IPS DF 4.7 (cell line): ENCODE measurements at regions not wholly inside any gene's neighbourhood (a gene's known extent, or its start where the extent isn't known, plus 50 kb on each side); places are given as distances from the start of the nearest gene placed in this dataset.

Source experiments
- DNase-seq: peaks from one replicate; pipeline ENCODE4 v3.0.0-alpha.2; 2013; ENCODE audit warnings: low spot score; ENCODE audit errors: extremely low read depth

- DNase-seq, result no peak
These were observed 246.5 kb upstream of the PEX5L start for GRCh38 chr3:180283251-180283650.

DNA sequence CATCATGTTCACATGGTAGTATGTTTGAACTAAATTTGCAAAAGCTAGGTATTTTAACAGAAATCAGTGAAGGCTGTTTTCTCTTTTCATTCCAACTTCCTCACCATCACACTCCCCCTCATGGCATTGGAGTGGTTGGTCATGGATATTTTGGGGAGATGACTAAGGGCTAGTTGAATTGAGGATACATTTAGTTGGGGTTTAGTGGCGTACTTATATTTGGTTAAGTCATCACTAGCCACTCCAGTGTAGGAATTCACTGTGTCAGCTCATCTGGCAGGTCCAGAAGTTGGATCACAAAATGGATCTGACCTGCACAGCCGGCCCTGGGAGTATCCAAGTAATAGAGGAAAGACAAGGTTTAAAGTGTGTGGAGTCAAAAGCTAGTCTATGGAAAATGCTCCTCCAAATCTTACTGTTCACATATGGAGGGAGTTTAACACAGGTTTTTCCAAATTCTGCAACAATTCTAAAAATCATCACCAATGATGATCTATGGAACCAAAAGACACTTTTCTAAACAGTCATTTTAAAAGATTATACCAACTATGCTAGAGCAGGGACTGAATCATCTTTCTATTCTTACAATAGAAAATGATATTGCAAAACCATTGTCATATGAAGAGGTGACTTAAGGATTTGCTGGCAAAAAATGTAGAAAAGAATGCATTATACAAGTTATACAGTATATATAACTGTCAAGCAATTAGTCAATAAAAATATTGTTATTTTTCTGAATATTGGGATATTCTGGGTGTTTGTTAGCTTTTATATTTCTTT lies 247.8 kb upstream of the PEX5L start:
- DNase-seq, result no peak

- no peak for DNase-seq
These were observed 251.0 kb upstream of the PEX5L start for GRCh38 chr3:180287703-180288102.

DNA sequence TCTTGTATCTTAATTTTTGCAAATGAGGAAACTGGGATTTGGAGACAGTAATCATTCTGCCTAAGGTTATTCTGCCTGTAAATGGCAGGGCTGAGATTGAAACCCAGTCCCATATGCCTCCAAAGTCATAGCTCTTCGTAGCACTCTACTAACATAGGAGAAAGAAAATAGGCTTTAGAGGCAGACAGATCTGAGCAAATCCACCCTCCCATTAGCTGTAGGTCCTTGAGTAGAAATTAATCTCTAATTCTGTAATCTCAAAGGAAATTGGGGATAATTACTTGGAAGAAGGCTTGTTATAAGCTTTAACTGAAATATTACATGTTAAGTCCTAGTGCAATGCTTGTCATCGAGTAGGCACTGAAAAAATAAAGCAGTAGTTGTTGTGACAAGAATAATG lies 252.1 kb upstream of the PEX5L start:
- no peak for DNase-seq

- no peak for DNase-seq
These were observed 253.6 kb upstream of the PEX5L start for GRCh38 chr3:180290300-180290699.

GRCh38 chr3:180294282-180295027 lies 257.7 kb upstream of the PEX5L start:
- no peak for DNase-seq

DNA sequence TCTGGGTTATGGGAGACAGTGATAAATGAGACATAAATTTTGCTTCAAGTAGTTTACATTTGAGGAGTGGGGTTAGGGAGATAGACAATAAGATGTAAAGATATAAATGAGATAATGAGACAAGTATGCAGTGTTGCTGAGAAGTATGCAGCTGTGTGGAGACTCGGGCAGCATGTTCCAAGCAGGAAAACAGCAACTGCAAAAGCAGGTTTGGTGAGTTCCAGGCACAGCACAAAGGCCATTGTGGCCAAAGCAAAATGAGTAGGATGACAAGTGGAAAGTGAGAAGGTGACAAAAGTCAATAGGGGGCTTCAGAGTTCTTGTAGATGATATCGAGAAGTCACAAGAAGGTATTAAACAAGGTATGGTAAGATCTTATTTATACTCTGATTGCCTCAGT lies 259.1 kb upstream of the PEX5L start:
- DNase-seq, result no peak

DNA sequence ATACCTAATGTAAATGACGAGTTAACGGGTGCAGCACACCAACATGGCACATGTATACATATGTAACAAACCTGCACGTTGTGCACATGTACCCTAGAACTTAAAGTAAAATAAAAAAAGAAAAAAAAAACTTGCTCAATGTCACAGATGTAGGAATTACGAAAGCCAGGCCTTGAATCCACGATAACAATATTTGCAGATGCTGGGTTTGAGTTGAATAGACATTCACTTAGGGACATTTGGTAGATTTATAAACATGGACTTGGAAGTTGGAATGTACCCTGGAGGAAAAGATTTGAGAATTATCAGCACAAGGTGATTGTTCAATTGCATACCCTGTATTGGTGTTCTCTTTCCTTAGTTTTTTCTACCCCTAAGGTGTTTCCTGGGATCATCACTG lies 260.2 kb upstream of the PEX5L start:
- no peak for DNase-seq

GRCh38 chr3:180306155-180306554 lies 269.4 kb upstream of the PEX5L start:
- DNase-seq, result no peak

GRCh38 chr3:180306691-180307090 lies 270.0 kb upstream of the PEX5L start:
- DNase-seq, result no peak

DNA sequence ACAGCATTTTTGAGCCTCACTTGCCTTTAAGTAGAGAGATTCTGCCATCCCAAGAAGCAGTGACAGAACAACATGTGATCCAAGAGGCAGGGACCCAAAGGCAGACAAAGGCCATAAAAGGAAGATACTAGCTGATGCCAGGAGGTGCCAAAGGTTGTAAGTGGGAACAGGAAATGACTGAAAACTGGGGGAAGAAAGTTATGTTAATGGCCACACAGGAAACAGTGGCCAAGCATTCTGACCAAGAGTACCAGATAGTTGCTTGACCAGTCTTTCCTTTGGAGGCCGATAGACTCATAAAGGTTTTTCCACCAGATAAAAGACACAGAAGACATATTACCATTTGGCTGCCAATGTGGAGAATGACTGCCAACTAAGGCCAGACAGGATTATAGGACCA lies 274.5 kb upstream of the PEX5L start:
- no peak for DNase-seq

DNA sequence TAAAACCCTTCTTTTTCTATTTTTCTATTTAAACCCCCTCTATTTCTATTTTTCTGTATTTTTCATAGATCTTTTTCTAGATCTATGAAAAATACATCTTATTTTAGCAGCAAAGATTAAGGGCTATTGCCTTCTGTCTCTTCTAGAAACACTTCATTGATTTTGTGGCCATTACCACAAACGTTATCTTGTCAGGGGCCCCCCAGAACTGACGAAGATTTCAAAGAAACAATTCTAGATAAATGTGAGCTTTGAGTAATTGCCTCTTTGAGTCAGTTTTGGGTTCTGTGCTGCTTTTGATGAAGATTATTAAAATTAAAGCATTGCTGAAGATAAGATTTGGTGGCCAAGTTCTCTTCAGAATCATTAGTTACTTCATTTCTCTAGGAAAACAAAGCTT lies 279.6 kb upstream of the PEX5L start:
- no peak for DNase-seq

GRCh38 chr3:180319461-180319860 lies 282.5 kb upstream of the TTC14 start:
- DNase-seq, result no peak

DNA sequence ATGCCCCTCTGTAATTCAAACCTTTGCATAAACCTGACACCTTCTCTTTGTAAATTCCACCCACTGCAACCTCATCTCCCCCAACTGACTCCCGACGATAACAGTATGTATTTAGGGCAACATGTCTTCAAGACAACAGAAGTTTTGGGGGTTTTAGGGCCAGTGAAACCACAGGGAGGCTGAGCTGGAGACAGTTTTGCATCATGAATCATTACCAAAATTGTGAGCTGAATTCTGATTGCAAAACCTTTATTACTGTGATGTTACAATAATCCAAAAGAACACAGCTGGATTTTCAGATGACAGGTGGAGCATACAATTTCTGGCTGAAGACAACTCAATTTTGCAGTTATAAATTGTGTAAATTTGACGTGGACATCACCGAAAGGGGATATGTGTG lies 281.3 kb upstream of the TTC14 start:
- no peak for DNase-seq

- DNase-seq, result no peak
These were observed 280.4 kb upstream of the TTC14 start for GRCh38 chr3:180321534-180321933.

GRCh38 chr3:180322829-180323228 lies 279.1 kb upstream of the TTC14 start:
- DNase-seq, result no peak

GRCh38 chr3:180324791-180325190 lies 277.2 kb upstream of the TTC14 start:
- DNase-seq, result no peak

GRCh38 chr3:180325533-180325932 lies 276.4 kb upstream of the TTC14 start:
- no peak for DNase-seq

DNA sequence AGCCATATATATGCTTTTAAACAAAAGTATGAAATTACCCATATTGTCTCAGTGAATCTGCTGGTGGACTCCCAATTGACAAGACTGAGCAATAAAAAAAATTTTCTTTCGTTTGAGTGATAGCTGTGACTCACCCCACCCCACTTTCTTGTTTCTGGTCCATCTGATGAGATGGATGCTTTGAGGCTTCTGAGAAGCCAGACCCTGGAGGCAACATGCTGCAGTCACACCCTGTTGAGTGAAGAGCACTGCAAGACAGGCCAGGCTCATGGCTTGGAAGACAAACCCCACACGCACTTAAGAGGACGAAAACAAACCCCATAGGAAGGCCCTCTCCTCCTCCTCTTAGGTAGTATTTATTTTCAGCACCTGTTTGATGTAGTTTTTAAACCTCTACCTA lies 276.0 kb upstream of the TTC14 start:
- DNase-seq, result no peak

- DNase-seq, result no peak
These were observed 272.8 kb upstream of the TTC14 start for GRCh38 chr3:180329187-180329586.

GRCh38 chr3:180329847-180330246 lies 272.1 kb upstream of the TTC14 start:
- no peak for DNase-seq

- DNase-seq, result no peak
These were observed 271.5 kb upstream of the TTC14 start for GRCh38 chr3:180330440-180330839.

GRCh38 chr3:180332608-180333007 lies 269.4 kb upstream of the TTC14 start:
- DNase-seq, result no peak
